Left ventricle myocardium inferior (tissue), 1 donor: ENCODE measurements at regions not wholly inside any gene's neighbourhood (a gene's known extent, or its start where the extent isn't known, plus 50 kb on each side); places are given as distances from the start of the nearest gene placed in this dataset.

Experiments used
- DNase-seq: peaks from one replicate; pipeline ENCODE4 v3.0.0-alpha.2; 2020
- H3K27ac ChIP-seq: fragments of 200-600 bp; replicated peaks from 2 replicates; pipeline ENCODE4 v1.8.0; 2021
- H3K27me3 ChIP-seq: fragments of 200-600 bp; 2 replicates; pipeline ENCODE4 v1.8.0; 2021; ENCODE audit warnings: low read depth
- H3K36me3 ChIP-seq: fragments of 200-600 bp; 2 replicates; pipeline ENCODE4 v1.8.0; 2021
- H3K4me1 ChIP-seq: fragments of 200-600 bp; 2 replicates; pipeline ENCODE4 v1.8.0; 2021
- H3K4me3 ChIP-seq: fragments of 200-600 bp; 2 replicates; pipeline ENCODE4 v1.8.0; 2021; ENCODE audit warnings: mild to moderate bottlenecking, moderate library complexity
- H3K9me3 ChIP-seq: fragments of 200-600 bp; replicated peaks from 2 replicates; pipeline ENCODE4 v1.8.0; 2021
- intact Hi-C: fragments of 100-400 bp; cut with micrococcal nuclease; formaldehyde crosslinking; loops from one replicate; pipeline ENCODE4 v1.11.0; 2022
- TF ChIP-seq, protein P1 (sequence below): fragments of 200-600 bp; IDR thresholded peaks from 2 replicates; pipeline ENCODE4 v1.8.0; 2021; ENCODE audit warnings: antibody characterized with exemption, mild to moderate bottlenecking, borderline replicate concordance
- donor health status: DM: no; HTN: yes; CAD: no; lungs with severe emphysema.

DNA sequence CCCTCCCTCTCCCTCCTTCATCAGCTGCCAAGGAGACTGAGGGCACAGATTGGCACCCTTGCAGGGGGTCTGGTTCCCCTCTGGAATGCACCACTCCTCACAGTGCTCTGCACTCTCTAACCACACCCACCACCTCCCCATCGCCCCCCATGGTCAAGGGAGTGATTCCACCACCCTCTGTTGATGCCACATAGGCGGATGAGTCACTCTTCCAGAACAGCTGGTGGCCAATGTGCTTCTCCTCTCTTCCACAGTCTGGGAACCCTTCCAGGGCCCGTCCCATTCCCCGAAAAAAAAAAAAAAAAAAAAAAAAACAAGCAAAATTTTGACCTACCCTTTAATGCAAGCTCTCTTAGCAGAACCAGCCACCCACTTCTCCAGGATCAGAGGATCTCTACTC lies 341.3 kb upstream of the KLF3 start:
- intact Hi-C loops, result loop anchor here (5.0 kb wide), 1 partner anchor 355 kb away; no protein-coding TSS in a partner anchor
- H3K36me3 ChIP-seq, result no peaks in the 10 kb centered on the region
- peaks cover 24% of the 10 kb centered on the region for H3K4me1 ChIP-seq
- peak; percentile 33 for DNase-seq
- no peak overlapping the region for H3K4me3 ChIP-seq
- H3K27me3 ChIP-seq, result no peaks in the 10 kb centered on the region
- peak overlapping the region; percentile 14 for H3K27ac ChIP-seq
- no peaks in the 10 kb centered on the region for H3K9me3 ChIP-seq
- TF ChIP-seq, protein P1, sequence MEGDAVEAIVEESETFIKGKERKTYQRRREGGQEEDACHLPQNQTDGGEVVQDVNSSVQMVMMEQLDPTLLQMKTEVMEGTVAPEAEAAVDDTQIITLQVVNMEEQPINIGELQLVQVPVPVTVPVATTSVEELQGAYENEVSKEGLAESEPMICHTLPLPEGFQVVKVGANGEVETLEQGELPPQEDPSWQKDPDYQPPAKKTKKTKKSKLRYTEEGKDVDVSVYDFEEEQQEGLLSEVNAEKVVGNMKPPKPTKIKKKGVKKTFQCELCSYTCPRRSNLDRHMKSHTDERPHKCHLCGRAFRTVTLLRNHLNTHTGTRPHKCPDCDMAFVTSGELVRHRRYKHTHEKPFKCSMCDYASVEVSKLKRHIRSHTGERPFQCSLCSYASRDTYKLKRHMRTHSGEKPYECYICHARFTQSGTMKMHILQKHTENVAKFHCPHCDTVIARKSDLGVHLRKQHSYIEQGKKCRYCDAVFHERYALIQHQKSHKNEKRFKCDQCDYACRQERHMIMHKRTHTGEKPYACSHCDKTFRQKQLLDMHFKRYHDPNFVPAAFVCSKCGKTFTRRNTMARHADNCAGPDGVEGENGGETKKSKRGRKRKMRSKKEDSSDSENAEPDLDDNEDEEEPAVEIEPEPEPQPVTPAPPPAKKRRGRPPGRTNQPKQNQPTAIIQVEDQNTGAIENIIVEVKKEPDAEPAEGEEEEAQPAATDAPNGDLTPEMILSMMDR, result no peak

DNA sequence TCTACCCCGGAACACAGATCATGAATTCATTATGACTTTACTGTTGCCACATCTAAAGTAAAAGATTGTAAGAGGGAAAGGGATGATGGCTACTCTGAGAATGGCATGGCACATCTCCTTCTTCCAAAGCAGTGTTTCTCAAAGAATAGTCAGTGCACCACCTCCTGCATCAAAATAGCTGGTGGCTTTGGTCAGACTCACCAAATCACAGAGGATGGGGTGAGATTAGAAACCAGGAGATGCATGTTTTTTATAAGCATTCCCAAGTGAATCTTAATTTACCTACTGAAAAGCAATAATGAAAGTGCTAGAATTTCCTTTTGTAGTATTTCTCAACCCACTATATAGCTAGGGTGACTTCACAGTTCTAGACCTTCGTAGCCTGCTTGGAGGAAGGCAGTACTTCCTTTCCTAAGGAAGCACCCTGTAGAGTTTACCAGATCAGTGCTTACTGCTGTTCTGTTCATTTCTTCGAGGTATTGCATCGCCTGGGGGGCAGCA lies 340.8 kb upstream of the KLF3 start:
- Histone ChIP-seq H3K36me3 (no peaks in the 10 kb centered on the region), H3K27me3 (no peaks in the 10 kb centered on the region)
- intact Hi-C loops, result loop anchor here (5.0 kb wide), 1 partner anchor 354 kb away; no protein-coding TSS in a partner anchor

DNA sequence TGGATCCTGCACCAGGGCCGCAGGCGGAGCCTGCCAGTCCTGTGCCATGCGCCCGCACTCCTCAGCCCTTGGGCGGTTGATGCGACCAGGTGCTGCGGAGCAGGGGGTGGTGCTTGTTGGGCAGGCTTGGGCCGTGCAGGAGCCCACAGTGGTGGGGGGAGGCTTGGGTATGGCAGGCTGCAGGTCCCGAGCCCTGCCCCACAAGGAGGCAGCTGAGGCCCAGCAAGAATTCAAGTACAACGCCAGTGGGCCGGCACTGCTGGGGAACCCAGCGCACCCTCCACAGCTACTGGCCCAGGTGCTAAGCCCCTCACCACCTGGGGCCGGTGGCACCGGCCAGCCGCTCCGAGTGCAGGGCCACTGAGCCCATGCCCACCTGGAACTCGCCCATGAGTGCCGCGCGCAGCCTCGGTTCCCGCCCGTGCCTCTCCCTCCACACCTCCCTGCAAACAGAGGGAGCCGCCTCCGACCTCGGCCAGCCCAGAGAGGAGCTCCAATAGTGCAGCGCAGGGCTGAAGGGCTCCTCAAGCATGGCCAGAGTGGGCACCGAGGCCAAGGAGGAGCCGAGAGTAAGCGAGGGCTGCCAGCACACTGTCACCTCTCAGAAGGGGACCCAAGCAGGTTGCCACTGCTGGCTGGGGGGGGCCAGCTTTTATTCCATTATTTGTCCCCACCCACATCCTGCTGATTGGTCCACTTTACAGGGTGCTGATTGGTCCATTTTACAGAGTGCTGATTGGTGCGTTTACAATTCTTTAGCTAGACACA lies 339.0 kb upstream of the KLF3 start:
- Histone ChIP-seq H3K27me3 (no peaks in the 10 kb centered on the region), H3K9me3 (no peaks in the 10 kb centered on the region), H3K27ac (no peak overlapping the region), H3K4me1 (peaks cover 25% of the 10 kb centered on the region), H3K36me3 (no peaks in the 10 kb centered on the region), H3K4me3 (no peak overlapping the region)
- no peak for DNase-seq
- intact Hi-C loops, result loop anchor here (5.0 kb wide), 1 partner anchor 352 kb away; no protein-coding TSS in a partner anchor
- TF ChIP-seq, protein P1, result no peak

More for the DNA sequence above, 340.8 kb upstream of the KLF3 start:
- H3K4me3 ChIP-seq, result no peak overlapping the region
- peak overlapping the region; percentile 14 for H3K27ac ChIP-seq
- H3K4me1 ChIP-seq, result peaks cover 26% of the 10 kb centered on the region
- TF ChIP-seq, protein P1, result no peak
- DNase-seq, result no peak
- no peaks in the 10 kb centered on the region for H3K9me3 ChIP-seq

DNA sequence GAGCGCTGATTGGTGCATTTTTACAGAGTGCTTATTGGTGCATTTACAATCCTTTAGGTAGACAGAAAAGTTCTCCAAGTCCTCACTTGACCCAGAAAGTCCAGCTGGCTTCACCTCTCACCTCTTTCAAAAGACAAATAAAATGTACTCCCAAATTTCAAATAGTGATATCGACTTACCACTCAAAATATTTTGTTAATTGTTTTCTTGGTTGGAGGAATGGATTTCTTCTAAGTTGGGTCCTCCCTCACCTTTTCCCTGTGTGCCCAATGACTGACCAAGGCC lies 338.4 kb upstream of the KLF3 start:
- TF ChIP-seq, protein P1, result no peak
- no peaks in the 10 kb centered on the region for H3K36me3 ChIP-seq
- intact Hi-C loops, result no loop called here
- H3K27ac ChIP-seq, result no peak overlapping the region
- H3K4me3 ChIP-seq, result no peak overlapping the region
- DNase-seq, result no peak
- H3K4me1 ChIP-seq, result peaks cover 24% of the 10 kb centered on the region
- no peaks in the 10 kb centered on the region for H3K27me3 ChIP-seq
- H3K9me3 ChIP-seq, result no peaks in the 10 kb centered on the region

DNA sequence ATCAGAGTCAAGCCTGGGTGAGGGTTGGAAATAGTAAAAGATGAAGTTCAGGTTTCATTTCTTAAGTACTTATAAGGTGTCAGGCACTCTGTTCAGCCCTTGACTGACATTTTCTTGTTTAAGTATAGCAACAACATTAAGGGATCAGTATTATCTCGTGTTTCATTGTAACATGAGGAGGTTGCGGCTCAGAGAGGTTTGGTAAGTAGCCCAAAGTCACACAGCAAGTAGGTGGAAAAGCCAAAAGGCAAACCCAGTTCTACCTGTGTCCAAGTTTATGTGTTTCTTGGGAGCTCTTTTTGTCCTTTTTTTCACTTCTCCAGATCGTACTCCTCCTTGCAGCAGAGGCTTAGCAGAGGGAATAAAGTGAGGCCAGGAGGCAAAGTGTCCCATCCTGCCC lies 337.5 kb upstream of the KLF3 start:
- Histone ChIP-seq H3K36me3 (no peaks in the 10 kb centered on the region), H3K4me1 (peaks cover 24% of the 10 kb centered on the region), H3K4me3 (no peak overlapping the region), H3K27me3 (no peaks in the 10 kb centered on the region), H3K27ac (no peak overlapping the region), H3K9me3 (no peaks in the 10 kb centered on the region)
- intact Hi-C loops, result no loop called here
- DNase-seq, result no peak
- TF ChIP-seq, protein P1, result no peak
